Right hindlimb (tissue), 1 donor: ENCODE measurements at regions not wholly inside any gene's neighbourhood (a gene's known extent, or its start where the extent isn't known, plus 50 kb on each side); places are given as distances from the start of the nearest gene placed in this dataset.
"Not testable (repeated sequence)": the region's sequence is repeated elsewhere in the genome, so short reads cannot be mapped to it uniquely, and the experiment has no call there.

Experiments
- DNase-seq: peaks from one replicate; pipeline ENCODE4 v3.0.0-alpha.2; 2018

GRCh38 chr6:81326881-81327561 lies 425.5 kb downstream of the TENT5A start:
- peak; percentile 26 for DNase-seq

GRCh38 chr6:81309811-81310210 lies 442.7 kb downstream of the TENT5A start:
- DNase-seq = no peak

GRCh38 chr6:81308577-81309279 lies 443.8 kb downstream of the TENT5A start:
- DNase-seq = no peak

DNA sequence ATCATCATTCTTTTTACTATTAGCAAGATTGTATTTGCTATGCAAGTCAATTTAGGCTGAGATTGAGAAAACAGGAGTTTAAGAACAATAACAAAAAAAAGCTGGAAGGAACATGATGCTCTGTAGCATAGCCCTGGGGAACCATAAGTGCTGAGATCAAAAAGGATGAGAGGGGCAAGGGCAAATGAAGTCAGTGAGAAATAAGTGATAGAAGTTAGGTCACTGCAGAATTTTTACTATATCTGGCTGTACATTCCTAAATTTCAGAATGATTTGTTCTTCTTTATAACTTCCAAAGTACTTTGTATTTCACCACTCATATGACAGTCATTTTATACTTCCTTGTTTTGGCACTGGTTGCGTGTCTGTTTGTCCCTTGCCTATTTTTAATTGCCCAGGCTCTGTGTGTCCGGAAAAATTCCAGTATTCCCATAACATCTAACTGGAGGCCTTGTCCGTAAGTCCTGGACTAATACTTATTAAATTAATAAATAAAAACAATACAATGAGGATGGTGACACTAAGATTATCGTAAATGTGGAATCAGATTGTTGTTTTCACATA lies 444.7 kb downstream of the TENT5A start:
- DNase-seq = no peak

DNA sequence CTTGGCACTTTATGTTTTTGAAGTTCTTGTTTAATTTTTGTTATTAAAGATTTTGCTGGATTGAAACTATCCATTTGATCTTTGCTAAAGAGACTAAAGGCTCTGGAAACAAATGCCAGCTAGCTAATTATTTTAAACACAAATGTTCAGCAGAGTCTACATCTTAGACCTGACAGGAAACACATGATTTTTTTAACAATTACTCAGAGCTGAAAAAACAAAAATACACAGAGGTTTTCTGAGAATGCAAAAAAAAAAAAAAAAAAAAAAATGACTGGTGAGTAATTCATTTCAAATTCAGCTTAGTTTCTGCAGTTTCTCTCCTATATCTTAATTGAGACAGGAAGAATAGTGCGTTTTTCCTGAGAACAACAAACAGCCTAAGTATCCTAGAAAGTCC lies 448.0 kb downstream of the TENT5A start:
- no peak for DNase-seq

DNA sequence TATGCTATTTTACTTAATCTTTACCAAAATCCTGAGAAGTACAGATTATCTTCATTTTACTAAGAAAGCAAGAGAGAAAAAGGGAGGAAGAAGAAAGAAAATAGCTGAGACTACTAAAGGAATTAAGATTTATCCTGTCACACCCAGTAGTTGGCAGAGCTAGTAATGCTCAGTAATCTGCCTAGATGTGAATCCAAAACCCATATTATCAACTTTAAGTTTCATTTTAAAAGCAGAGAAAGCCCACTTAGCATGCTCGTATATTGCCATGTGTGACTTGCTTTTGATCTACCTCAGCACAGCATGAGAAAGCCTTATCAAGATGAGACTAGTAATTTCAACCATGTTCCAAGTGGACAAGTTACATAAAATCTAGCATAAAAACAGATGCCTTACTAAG lies 451.5 kb downstream of the TENT5A start:
- DNase-seq = no peak

DNA sequence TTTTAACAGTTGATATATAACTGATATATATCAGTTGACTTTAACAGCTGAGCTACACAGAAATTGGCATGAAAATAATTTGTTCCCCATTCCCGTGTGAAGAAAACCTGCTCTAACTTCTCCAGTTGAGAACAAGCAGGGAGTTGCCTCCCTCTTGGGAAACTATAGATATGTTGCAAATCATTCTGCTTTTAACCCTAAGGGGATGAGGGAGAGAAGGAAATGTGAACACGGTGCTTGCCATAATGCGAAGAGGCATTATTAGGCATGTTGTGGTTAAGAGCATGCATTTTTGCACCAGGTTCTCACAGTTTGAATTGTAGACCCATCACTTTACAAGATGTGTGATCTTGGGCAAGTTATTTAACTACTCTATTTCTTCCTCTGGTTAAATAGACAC lies 453.7 kb downstream of the TENT5A start:
- DNase-seq = no peak

DNA sequence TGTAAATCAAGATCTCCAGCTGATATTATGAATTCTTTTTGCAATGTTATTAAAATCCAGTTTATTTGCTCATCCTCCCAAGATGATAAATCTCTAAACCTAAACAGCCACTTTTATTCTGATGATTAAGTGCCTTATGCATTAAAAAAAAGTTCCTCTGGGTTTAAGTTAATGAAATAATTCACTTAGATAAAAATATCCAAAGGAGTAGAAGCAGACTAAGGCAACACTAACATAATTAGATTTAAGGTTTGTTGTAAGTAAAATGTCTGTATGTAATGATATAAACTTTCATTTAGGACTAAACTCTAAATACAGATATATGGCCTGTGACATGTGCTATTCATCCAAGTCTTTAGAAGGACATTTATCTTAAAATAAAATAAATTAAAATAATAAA lies 457.2 kb downstream of the TENT5A start:
- DNase-seq = no peak

DNA sequence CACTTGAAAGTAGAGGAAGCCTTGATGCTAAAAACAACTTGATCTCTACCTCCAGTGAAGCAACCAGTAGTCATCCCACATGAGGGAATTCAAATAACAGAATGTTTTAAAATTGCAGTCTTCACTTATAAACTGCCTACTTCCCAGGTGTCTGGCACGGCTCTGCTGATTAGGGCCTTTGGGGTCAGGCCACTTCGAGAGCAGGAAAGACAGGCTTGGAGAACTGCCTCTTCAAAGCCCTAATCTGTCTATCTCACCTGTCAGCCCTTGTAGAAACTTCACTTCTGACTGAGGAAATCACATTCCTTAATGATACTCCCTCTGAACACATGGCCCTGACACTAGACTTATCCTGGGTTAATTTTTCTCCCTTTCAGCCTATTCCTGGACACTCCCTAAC lies 458.6 kb downstream of the TENT5A start:
- DNase-seq = no peak

GRCh38 chr6:81289229-81289628 lies 463.3 kb downstream of the TENT5A start:
- DNase-seq = no peak

DNA sequence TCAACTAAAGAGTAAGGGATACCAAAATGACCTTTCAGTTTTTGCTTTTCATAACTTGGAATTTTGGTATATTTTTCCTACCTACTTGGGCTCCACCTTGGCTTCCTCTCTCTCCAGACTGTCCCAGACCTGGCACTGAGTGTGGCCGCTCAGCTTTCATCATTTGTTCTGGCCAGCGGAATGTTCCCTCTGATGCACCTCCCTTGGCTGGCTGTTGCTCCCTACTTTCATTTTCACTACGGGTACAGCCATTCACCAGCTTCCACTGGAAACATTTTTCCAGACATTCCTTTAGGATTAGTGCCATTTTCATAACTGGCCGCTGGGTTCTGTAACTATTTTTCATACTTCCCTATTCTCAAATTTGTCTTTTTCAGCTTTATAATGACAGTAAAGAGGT lies 487.4 kb downstream of the TENT5A start:
- DNase-seq = peak; percentile 81

DNA sequence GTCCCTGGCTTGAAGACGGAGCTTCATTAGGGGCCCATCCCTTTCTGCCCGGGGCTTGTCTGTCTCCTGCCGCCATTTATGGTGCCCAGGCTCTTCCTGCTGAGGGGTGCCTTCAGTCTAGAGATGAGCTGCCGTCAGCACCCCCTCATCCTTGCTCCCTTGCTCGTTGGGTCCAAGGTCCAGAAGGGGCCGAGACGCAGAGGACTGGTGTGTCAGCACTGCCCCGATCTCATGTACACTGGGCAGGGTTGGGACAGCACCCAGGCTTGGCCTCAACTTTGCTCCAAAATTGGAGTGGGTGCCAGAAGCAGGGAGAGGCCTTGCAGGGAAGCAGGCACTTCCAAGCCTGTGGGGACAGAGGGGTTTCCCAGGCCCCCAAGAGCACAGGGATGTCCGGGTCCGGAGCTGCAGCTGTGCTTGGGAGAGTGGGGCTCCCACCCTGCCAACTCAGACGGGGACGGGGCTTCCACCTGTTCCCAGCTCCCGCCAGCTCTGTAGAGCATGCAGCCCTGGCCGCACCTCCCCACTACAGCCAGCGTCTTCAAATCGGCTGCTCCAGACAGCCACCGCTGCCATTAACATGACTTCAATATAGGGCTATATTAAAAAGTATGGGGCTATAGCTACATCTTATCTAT lies 488.8 kb downstream of the TENT5A start:
- no peak for DNase-seq

GRCh38 chr6:81262656-81263055 lies 489.8 kb downstream of the TENT5A start:
- DNase-seq = no peak

- DNase-seq = not testable (repeated sequence)
Measured at GRCh38 chr6:81256223-81256622, 496.3 kb downstream of the TENT5A start.

- no peak for DNase-seq
Measured at GRCh38 chr6:81253821-81254220, 498.7 kb downstream of the TENT5A start.

DNA sequence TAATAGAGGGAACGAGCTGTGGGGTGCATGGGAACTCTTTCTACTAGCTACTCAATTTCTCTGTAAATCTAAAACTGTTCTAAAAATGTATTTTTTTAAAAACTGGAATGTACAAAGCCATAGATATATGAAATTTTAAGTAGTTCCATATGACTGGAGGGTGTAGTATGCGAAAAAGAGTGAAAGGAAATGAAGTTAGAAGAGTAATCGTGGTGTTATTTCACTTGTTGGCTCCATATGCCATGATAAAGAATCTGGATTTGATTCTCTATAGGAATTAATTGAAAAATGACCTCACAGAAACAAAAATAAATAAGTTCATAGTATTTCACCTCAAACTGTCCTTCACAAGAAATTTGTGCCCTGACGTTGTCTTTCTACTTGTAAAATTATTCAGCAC lies 500.2 kb downstream of the TENT5A start:
- no peak for DNase-seq

- no peak for DNase-seq
Measured at GRCh38 chr6:81246200-81246599, 506.3 kb downstream of the TENT5A start.

DNA sequence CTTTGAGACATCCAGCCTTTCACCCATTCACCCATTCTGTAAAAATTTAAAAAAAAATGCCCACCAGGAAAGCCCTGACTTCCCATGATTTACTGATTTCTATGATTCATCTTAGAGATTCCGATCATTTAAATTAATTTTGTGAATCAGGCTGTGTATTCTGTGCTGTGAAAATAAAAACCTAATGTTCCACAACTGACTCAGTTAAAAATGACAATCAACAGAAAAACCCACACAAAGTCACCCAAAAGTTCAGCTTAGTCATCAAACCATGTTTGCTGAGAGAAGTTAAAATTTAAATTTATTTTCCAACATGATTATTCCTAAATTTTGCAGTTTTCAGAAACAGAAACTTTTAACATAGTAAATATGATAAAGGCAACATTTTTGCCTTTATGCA lies 509.9 kb downstream of the TENT5A start:
- DNase-seq = no peak

GRCh38 chr6:81241126-81242041 lies 511.1 kb downstream of the TENT5A start:
- DNase-seq = no peak

DNA sequence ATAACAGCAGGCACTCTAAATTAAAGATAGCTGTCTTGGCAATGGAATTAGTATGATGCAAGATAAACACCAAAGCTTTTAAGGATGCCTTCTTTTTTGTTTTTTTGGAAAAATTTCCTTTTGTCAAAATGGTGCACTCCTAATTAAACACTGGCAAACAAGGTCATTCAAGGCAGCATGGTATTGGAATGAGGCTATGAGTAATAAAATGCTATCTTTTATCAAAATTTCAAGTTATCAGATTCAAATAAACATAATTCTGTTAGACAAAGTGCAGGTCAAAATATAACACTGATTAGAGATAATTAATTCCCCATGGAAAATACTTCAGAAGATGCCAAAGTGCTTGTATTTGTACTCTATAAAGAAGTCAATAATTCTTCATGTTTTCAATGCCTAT lies 514.1 kb downstream of the TENT5A start:
- DNase-seq = no peak

DNA sequence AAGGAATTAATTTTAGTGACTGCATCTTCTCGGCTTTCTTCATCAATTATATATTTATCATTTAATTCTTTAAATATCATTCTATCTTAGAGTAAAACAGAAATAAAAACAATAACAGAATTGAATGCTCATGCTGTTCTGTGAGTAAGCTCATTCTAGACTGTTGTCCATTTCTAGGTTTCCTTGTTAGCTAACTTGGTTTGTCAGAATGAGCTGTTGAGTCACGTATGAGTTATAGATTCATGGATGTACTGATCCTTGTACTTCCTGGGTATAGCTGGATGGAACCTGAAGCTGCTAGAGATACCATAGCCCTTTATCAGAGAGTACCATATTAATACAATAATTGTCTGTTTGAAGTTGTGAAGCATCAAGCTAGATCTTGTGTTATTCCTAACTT lies 515.3 kb downstream of the TENT5A start:
- DNase-seq = no peak

DNA sequence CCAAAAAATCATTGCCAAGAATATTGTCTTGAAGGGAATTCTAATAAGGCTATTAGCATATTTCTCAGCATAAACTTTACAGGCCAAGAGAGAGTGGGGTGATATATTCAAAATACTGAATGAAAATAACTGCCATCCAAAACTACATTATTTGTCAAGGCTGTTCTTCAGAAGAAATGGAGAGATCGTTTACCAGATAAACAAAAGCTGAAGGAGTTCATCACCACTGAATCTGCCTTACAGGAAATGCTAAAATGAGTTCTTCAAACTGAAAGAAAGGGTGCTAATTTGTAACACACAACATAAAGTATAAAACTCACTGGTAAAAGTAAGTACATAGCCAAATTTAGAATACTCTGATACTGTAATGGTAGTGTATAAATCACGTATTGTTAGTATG lies 517.0 kb downstream of the TENT5A start:
- no peak for DNase-seq

DNA sequence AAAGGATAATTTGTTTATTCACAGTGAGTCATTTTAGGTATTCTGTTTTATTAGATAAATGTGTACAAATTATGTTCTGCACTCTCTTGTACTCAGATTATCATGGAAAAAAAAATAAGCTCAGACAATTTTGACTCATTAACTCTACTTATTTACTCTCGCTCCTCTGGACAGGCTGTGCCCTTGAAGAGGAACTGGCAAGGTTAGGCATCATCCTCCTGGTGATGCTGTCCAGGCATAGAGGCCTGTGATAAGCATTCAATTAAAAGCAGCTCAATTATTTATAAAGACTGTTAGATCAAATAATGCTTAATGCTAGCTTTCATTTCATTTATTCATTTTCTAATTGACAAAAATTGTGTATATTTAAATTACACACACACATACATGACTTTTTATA lies 518.5 kb downstream of the TENT5A start:
- no peak for DNase-seq
